Neural crest cell (in vitro differentiated cells): ENCODE measurements at regions not wholly inside any gene's neighbourhood (a gene's known extent, or its start where the extent isn't known, plus 50 kb on each side); places are given as distances from the start of the nearest gene placed in this dataset.

Experiments used
- DNase-seq: peaks from one replicate; pipeline ENCODE4 v3.0.0; 2021; ENCODE audit warnings: low read depth, mixed read lengths, low spot score
- H3K27ac Mint-ChIP-seq: one replicate; pipeline ENCODE4 v1.8.0; 2021; ENCODE audit warnings: mild to moderate bottlenecking, mixed read lengths; ENCODE audit not compliant: unreplicated experiment
- H3K27me3 Mint-ChIP-seq: 2 replicates; pipeline ENCODE4 v1.8.0; 2021; ENCODE audit warnings: low read depth, mild to moderate bottlenecking, mixed read lengths
- H3K36me3 Mint-ChIP-seq: 2 replicates; pipeline ENCODE4 v1.8.0; 2021; ENCODE audit warnings: low read depth, mild to moderate bottlenecking, mixed read lengths
- H3K4me1 Mint-ChIP-seq: 2 replicates; pipeline ENCODE4 v1.8.0; 2021; ENCODE audit warnings: mixed read lengths
- H3K4me3 Mint-ChIP-seq: one replicate; pipeline ENCODE4 v1.8.0; 2021; ENCODE audit warnings: mild to moderate bottlenecking, mixed read lengths
- H3K9me3 Mint-ChIP-seq: 2 replicates; pipeline ENCODE4 v1.8.0; 2021; ENCODE audit warnings: mixed read lengths
- TF ChIP-seq, protein P1 (sequence below): fragments of 200-600 bp; sonication (generic); conservative IDR thresholded peaks from 2 replicates; pipeline ENCODE4 v1.5.0; 2021; ENCODE audit warnings: antibody characterized with exemption, mild to moderate bottlenecking

GRCh38 chr4:3867403-3868100, 101.4 kb downstream of the ADRA2C start:
- Mint-ChIP-seq H3K4me1 (peaks cover 16% of the 10 kb centered on the region), H3K36me3 (no peaks in the 10 kb centered on the region), H3K27me3 (peaks cover 45% of the 10 kb centered on the region), H3K4me3 (no peak overlapping the region), H3K27ac (no peak overlapping the region), H3K9me3 (no peaks in the 10 kb centered on the region)
- TF ChIP-seq, protein P1, sequence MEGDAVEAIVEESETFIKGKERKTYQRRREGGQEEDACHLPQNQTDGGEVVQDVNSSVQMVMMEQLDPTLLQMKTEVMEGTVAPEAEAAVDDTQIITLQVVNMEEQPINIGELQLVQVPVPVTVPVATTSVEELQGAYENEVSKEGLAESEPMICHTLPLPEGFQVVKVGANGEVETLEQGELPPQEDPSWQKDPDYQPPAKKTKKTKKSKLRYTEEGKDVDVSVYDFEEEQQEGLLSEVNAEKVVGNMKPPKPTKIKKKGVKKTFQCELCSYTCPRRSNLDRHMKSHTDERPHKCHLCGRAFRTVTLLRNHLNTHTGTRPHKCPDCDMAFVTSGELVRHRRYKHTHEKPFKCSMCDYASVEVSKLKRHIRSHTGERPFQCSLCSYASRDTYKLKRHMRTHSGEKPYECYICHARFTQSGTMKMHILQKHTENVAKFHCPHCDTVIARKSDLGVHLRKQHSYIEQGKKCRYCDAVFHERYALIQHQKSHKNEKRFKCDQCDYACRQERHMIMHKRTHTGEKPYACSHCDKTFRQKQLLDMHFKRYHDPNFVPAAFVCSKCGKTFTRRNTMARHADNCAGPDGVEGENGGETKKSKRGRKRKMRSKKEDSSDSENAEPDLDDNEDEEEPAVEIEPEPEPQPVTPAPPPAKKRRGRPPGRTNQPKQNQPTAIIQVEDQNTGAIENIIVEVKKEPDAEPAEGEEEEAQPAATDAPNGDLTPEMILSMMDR, result no peak
- DNase-seq, result no peak

GRCh38 chr4:3868211-3869173, 102.3 kb downstream of the ADRA2C start:
- TF ChIP-seq, protein P1, result no peak
- H3K27ac Mint-ChIP-seq, result no peak overlapping the region

GRCh38 chr4:3869174-3869572, 103.0 kb downstream of the ADRA2C start:
- Mint-ChIP-seq H3K27ac (no peak overlapping the region), H3K27me3 (peaks cover 61% of the 10 kb centered on the region)
- DNase-seq, result no peak

More at GRCh38 chr4:3868211-3869173, 102.3 kb downstream of the ADRA2C start:
- H3K4me1 Mint-ChIP-seq, result peaks cover 16% of the 10 kb centered on the region
- H3K27me3 Mint-ChIP-seq, result peaks cover 54% of the 10 kb centered on the region
- H3K4me3 Mint-ChIP-seq, result no peak overlapping the region
- H3K9me3 Mint-ChIP-seq, result no peaks in the 10 kb centered on the region
- no peak for DNase-seq
- H3K36me3 Mint-ChIP-seq, result peaks cover 2% of the 10 kb centered on the region

DNA sequence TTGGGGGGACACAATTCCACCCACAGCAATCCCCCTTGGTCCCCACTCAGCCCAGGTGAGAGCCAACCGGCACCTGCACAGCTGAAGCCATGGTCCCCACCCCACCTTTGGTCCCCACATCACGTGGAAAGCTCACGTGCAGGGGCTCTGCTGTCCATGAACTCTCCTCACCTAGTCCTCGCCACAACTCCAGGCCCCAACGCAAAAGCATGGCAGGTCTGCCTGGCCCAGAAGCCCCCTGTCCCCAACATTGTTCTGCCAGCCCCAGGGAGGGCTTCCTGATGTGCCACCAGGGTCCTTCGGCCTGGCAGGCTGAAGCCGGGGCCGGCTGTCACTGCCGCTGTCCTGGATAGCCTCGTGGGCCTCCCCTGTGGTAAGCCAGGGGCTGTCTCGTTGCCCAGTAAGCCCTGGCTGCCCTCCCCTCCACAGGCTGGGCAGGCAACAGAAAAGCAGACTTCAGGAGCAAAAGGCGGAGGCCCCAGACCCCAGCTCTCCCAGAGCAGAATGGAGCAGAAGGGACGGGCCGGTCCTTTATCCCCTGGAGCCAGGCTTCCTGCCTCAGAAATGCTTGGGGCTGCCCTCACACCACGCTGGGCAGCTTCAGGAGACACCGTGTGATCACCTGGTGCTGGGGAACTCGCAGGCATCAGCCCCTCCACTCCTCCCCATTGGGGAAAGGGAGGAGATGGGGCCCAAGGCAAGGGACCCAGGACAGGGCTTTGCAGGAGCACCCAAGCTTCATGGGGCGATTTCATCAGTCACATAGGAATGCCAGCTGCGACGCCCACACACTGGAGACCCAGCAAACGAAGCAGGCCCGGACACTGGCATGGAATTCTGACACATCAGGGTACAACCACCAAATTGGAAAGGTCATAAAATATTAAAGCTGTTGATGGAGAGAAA, 103.7 kb downstream of the ADRA2C start:
- H3K4me3 Mint-ChIP-seq, result no peak overlapping the region
- H3K9me3 Mint-ChIP-seq, result no peaks in the 10 kb centered on the region
- H3K27ac Mint-ChIP-seq, result no peak overlapping the region
- TF ChIP-seq, protein P1, result no peak
- H3K27me3 Mint-ChIP-seq, result peaks cover 68% of the 10 kb centered on the region
- peaks cover 2% of the 10 kb centered on the region for H3K36me3 Mint-ChIP-seq
- H3K4me1 Mint-ChIP-seq, result peaks cover 12% of the 10 kb centered on the region
- DNase-seq, result no peak

More at GRCh38 chr4:3869174-3869572, 103.0 kb downstream of the ADRA2C start:
- H3K36me3 Mint-ChIP-seq, result peaks cover 2% of the 10 kb centered on the region
- no peaks in the 10 kb centered on the region for H3K9me3 Mint-ChIP-seq
- TF ChIP-seq, protein P1, result no peak
- no peak overlapping the region for H3K4me3 Mint-ChIP-seq
- peaks cover 12% of the 10 kb centered on the region for H3K4me1 Mint-ChIP-seq

- DNase-seq, result no peak
- Mint-ChIP-seq H3K27me3 (peaks cover 75% of the 10 kb centered on the region), H3K4me3 (peak overlapping the region; percentile 41), H3K4me1 (peaks cover 12% of the 10 kb centered on the region), H3K9me3 (no peaks in the 10 kb centered on the region), H3K36me3 (peaks cover 2% of the 10 kb centered on the region), H3K27ac (no peak overlapping the region)
- TF ChIP-seq, protein P1, result no peak
Observed at GRCh38 chr4:3870567-3870962, 104.4 kb downstream of the ADRA2C start.
